H9 (cell line): ENCODE measurements at regions not wholly inside any gene's neighbourhood (a gene's known extent, or its start where the extent isn't known, plus 50 kb on each side); places are given as distances from the start of the nearest gene placed in this dataset.

ENCODE experiments used
- DNase-seq: peaks from one replicate; pipeline ENCODE4 v3.0.0-alpha.2; 2017
- H2AFZ ChIP-seq: one replicate; pipeline ENCODE4 v1.6.1; 2013; ENCODE audit warnings: mild to moderate bottlenecking, low read length, control low read depth, moderate library complexity
- H2AK5ac ChIP-seq: 2 replicates; pipeline ENCODE4 v1.6.1; 2013; ENCODE audit warnings: low read length, control low read depth, mixed read lengths; ENCODE audit not compliant: insufficient read length
- H2BK120ac ChIP-seq: one replicate; pipeline ENCODE4 v1.6.1; 2013; ENCODE audit warnings: low read depth, mild to moderate bottlenecking, low read length, control low read depth, inconsistent platforms; ENCODE audit not compliant: poor library complexity, severe bottlenecking
- H2BK12ac ChIP-seq: 2 replicates; pipeline ENCODE4 v1.6.1; 2013; ENCODE audit warnings: low read length, control low read depth, mixed read lengths, low read depth; ENCODE audit not compliant: insufficient read length
- H2BK15ac ChIP-seq: 2 replicates; pipeline ENCODE4 v1.6.1; 2013; ENCODE audit warnings: low read depth, low read length, control low read depth
- H2BK20ac ChIP-seq: one replicate; pipeline ENCODE4 v1.6.1; 2013; ENCODE audit warnings: low read depth, mild to moderate bottlenecking, low read length, control low read depth, inconsistent platforms; ENCODE audit not compliant: poor library complexity, severe bottlenecking
- H2BK5ac ChIP-seq: 2 replicates; pipeline ENCODE4 v1.6.1; 2013; ENCODE audit warnings: low read length, control low read depth, mixed read lengths; ENCODE audit not compliant: insufficient read length
- H3K14ac ChIP-seq: 2 replicates; pipeline ENCODE4 v1.6.1; 2013; ENCODE audit warnings: low read length, control low read depth; ENCODE audit not compliant: insufficient read depth
- H3K18ac ChIP-seq: 2 replicates; pipeline ENCODE4 v1.6.1; 2013; ENCODE audit warnings: low read depth, mild to moderate bottlenecking, mixed read lengths, low read length, control low read depth; ENCODE audit not compliant: insufficient read length
- H3K23ac ChIP-seq: 2 replicates; pipeline ENCODE4 v1.6.1; 2013; ENCODE audit warnings: low read length, control low read depth, mixed read lengths, low read depth; ENCODE audit not compliant: insufficient read length
- H3K23me2 ChIP-seq: 2 replicates; pipeline ENCODE4 v1.6.1; 2013; ENCODE audit warnings: low read depth, mild to moderate bottlenecking, mixed read lengths, low read length, control low read depth; ENCODE audit not compliant: insufficient read length, poor library complexity, severe bottlenecking
- H3K27ac ChIP-seq: 2 replicates; pipeline ENCODE4 v1.5.1; 2013; ENCODE audit warnings: low read length, control low read depth, mixed read lengths, low read depth; ENCODE audit not compliant: insufficient read length
- H3K27me3 ChIP-seq: 2 replicates; pipeline ENCODE4 v1.6.1; 2013; ENCODE audit warnings: low read length, control low read depth, inconsistent platforms; ENCODE audit not compliant: insufficient read depth
- H3K4ac ChIP-seq: 2 replicates; pipeline ENCODE4 v1.6.1; 2013; ENCODE audit warnings: low read depth, mild to moderate bottlenecking, control low read depth, inconsistent platforms, low read length, moderate library complexity
- H3K4me1 ChIP-seq: 2 replicates; pipeline ENCODE4 v1.6.1; 2013; ENCODE audit warnings: low read length, control low read depth, inconsistent platforms; ENCODE audit not compliant: insufficient read depth
- H3K4me2 ChIP-seq: 2 replicates; pipeline ENCODE4 v1.6.1; 2013; ENCODE audit warnings: low read length, control low read depth, mixed read lengths; ENCODE audit not compliant: insufficient read length, insufficient read depth
- H3K56ac ChIP-seq: 2 replicates; pipeline ENCODE4 v1.6.1; 2013; ENCODE audit warnings: low read depth, mild to moderate bottlenecking, mixed read lengths, low read length, control low read depth; ENCODE audit not compliant: insufficient read length
- H3K79me1 ChIP-seq: 2 replicates; pipeline ENCODE4 v1.6.1; 2013; ENCODE audit warnings: low read depth, mild to moderate bottlenecking, moderate library complexity, low read length, control low read depth, inconsistent platforms; ENCODE audit not compliant: insufficient read depth, poor library complexity, severe bottlenecking
- H3K79me2 ChIP-seq: 2 replicates; pipeline ENCODE4 v1.6.1; 2013; ENCODE audit warnings: low read length, control low read depth, inconsistent platforms; ENCODE audit not compliant: insufficient read depth
- H3K9ac ChIP-seq: 2 replicates; pipeline ENCODE4 v1.6.1; 2013; ENCODE audit warnings: low read length, control low read depth, mixed read lengths; ENCODE audit not compliant: insufficient read length; ENCODE audit errors: extremely low read depth
- H3K9me3 ChIP-seq: one replicate; pipeline ENCODE4 v1.6.1; 2013; ENCODE audit warnings: low read depth, low read length, inconsistent platforms; ENCODE audit not compliant: control insufficient read depth
- H3T11ph ChIP-seq: one replicate; pipeline ENCODE4 v1.6.1; 2013; ENCODE audit warnings: mild to moderate bottlenecking, low read length, control low read depth, inconsistent platforms
- H4K20me1 ChIP-seq: one replicate; pipeline ENCODE4 v1.6.1; 2013; ENCODE audit not compliant: control insufficient read depth, insufficient read length, insufficient read depth
- H4K5ac ChIP-seq: 2 replicates; pipeline ENCODE4 v1.6.1; 2013; ENCODE audit warnings: low read depth, mild to moderate bottlenecking, mixed read lengths, low read length, control low read depth; ENCODE audit not compliant: insufficient read length
- H4K8ac ChIP-seq: replicated peaks from 2 replicates; pipeline ENCODE4 v1.6.1; 2013; ENCODE audit warnings: low read length, control low read depth, mixed read lengths, low read depth; ENCODE audit not compliant: insufficient read length
- H4K91ac ChIP-seq: 2 replicates; pipeline ENCODE4 v1.6.1; 2013; ENCODE audit warnings: low read depth, mild to moderate bottlenecking, moderate library complexity, mixed read lengths, low read length, control low read depth; ENCODE audit not compliant: insufficient read length
- H3K27ac Mint-ChIP-seq, 3 experiments: 2 replicates in 2 of 3; 3 replicates in 1 of 3; pipeline ENCODE4 v1.8.0; 2020 to 2021; ENCODE audit warnings: mixed read lengths in 3 of 3, mild to moderate bottlenecking in 1 of 3, moderate library complexity in 1 of 3
- H3K27me3 Mint-ChIP-seq: 2 replicates; pipeline ENCODE4 v1.8.0; 2021; ENCODE audit warnings: low read depth, mild to moderate bottlenecking, moderate library complexity, mixed read lengths
- H3K36me3 Mint-ChIP-seq, 3 experiments: 2 replicates in 2 of 3; 3 replicates in 1 of 3; pipeline ENCODE4 v1.8.0; 2020 to 2021; ENCODE audit warnings: low read depth in 3 of 3, mixed read lengths in 3 of 3; ENCODE audit not compliant: insufficient read depth in 1 of 3
- H3K4me1 Mint-ChIP-seq, 2 experiments: 2 replicates each; pipeline ENCODE4 v1.8.0; 2020; ENCODE audit warnings: mixed read lengths in 2 of 2
- H3K4me3 Mint-ChIP-seq, 2 experiments: 2 replicates in 1 of 2; 3 replicates in 1 of 2; pipeline ENCODE4 v1.8.0; 2020 to 2021; ENCODE audit warnings: mild to moderate bottlenecking in 2 of 2, mixed read lengths in 2 of 2, moderate library complexity in 1 of 2
- H3K9me3 Mint-ChIP-seq, 2 experiments: 2 replicates in 1 of 2; 3 replicates in 1 of 2; pipeline ENCODE4 v1.8.0; 2020; ENCODE audit warnings: mild to moderate bottlenecking in 2 of 2, mixed read lengths in 2 of 2, moderate library complexity in 1 of 2
- CTCF ChIP-seq: fragments of 200-600 bp; sonication (generic); conservative IDR thresholded peaks from 3 replicates; pipeline ENCODE4 v1.8.0; 2021; ENCODE audit warnings: antibody characterized with exemption, mild to moderate bottlenecking
- whole genome bisulfite sequencing: extraction: QIAGEN DNeasy Blood & Tissue Kit; methylation state at CpG from one replicate; pipeline ENCODE4 v1.1.7; 2013; ENCODE audit warnings: missing lambda C conversion rate, low lambda C conversion rate, mixed read lengths; ENCODE audit not compliant: insufficient read length; ENCODE audit errors: extremely low coverage; 5-methylcytosine and 5-hydroxymethylcytosine counted together

DNA sequence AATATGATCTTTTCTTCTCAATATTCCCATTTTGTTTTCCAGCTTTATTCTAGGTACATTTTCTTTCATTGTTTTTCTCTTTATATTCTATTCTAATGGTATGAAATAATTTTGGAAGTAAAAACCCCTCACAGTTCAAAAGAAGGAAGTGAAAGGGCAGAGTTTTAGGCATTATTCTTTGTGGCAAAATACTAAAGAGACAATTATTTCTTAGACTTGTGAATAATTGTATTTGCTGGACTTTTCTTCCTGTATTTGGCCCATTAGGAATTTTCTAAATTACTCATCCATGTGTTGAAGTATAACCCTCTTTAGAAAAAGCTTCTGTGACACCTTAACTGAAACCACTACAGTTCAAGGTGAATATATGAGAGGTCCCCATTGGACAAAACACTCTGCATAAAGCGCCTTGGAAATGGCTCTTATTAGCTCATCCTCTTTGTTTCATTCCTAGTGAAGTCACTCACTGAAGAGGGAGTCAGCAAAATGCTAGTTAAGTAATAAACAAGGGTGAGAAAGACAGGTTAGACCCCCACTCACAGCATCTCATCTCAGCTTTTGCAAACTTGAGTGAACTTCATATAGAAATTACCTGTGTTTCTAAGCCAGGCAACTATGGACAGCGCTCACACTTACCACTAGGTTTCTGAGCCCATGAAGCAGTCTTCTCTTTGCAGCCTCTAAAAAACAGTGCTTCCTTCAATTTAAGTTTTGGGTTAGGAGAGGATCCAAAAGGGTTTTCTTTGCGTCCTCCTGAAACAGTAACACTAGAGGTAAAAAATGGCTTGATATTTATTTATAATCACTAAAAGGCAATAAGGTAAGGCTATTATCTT, 327.5 kb downstream of the ARPP21 start:
- Histone ChIP-seq H3K27me3 (no peaks in the 10 kb centered on the region), H3K79me1 (no peaks in the 10 kb centered on the region), H3K18ac (no peak overlapping the region), H4K91ac (no peak overlapping the region), H4K5ac (no peak overlapping the region), H4K8ac (no peak overlapping the region), H3K23ac (no peak overlapping the region), H3K4me1 (no peaks in the 10 kb centered on the region), H2BK20ac (no peak overlapping the region), H3K23me2 (no peaks in the 10 kb centered on the region), H2BK5ac (no peak overlapping the region), H2BK12ac (no peak overlapping the region), H3K4me2 (no peak overlapping the region), H2BK15ac (no peak overlapping the region), H2BK120ac (no peak overlapping the region), H3K27ac (no peak overlapping the region), H4K20me1 (no peaks in the 10 kb centered on the region), H3K9me3 (no peaks in the 10 kb centered on the region), H2AFZ (no peak overlapping the region), H3K56ac (no peak overlapping the region), H2AK5ac (no peak overlapping the region), H3K4ac (no peak overlapping the region), H3K79me2 (no peaks in the 10 kb centered on the region), H3K14ac (no peak overlapping the region), H3K9ac (no peak overlapping the region), H3T11ph (no peak overlapping the region)
- no CpG with 5 or more reads among the region's 3 CpGs for WGBS
- peaks cover 6 to 13% of the 10 kb centered on the region in 2 experiments for H3K4me1 Mint-ChIP-seq
- no peak overlapping the region for H3K27ac Mint-ChIP-seq
- no peaks in the 10 kb centered on the region for H3K27me3 Mint-ChIP-seq
- no peaks in the 10 kb centered on the region for H3K9me3 Mint-ChIP-seq
- DNase-seq: no peak
- H3K36me3 Mint-ChIP-seq: no peaks in the 10 kb centered on the region
- H3K4me3 Mint-ChIP-seq: no peak overlapping the region
- TF ChIP-seq CTCF: no peak; the same call in 2 of the 3 replicates
